Prostate gland (tissue), 2 donors: ENCODE measurements at regions not wholly inside any gene's neighbourhood (a gene's known extent, or its start where the extent isn't known, plus 50 kb on each side); places are given as distances from the start of the nearest gene placed in this dataset.
"Not testable (repeated sequence)": the region's sequence is repeated elsewhere in the genome, so short reads cannot be mapped to it uniquely, and the experiment has no call there.

Experiments
- DNase-seq: peaks from one replicate; pipeline ENCODE4 v3.0.0-alpha.2; 2019; ENCODE audit warnings: low spot score
- H3K27ac ChIP-seq, 2 donors: fragments of 200-600 bp; sonication (generic); 2 replicates each; pipeline ENCODE4 v1.5.1; 2017 to 2019
- H3K27me3 ChIP-seq: fragments of 200-600 bp; sonication (generic); replicated peaks from 2 replicates; pipeline ENCODE4 v1.5.1; 2019; ENCODE audit not compliant: insufficient read depth
- H3K36me3 ChIP-seq, 2 donors: fragments of 200-600 bp; sonication (generic); 1 replicate in 1 of 2; 2 replicates in 1 of 2; pipeline versions ENCODE4 v1.5.1 to v1.8.1; 2017 to 2019
- H3K4me1 ChIP-seq: fragments of 200-600 bp; sonication (generic); replicated peaks from 2 replicates; pipeline ENCODE4 v1.5.1; 2019
- H3K4me3 ChIP-seq, 2 donors: fragments of 200-600 bp; sonication (generic); 2 replicates each; pipeline ENCODE4 v1.5.1; 2017 to 2019
- H3K9me3 ChIP-seq: fragments of 200-600 bp; sonication (generic); 2 replicates; pipeline ENCODE4 v1.5.1; 2017
- CTCF ChIP-seq, 4 experiments: fragments of 200-600 bp in 2 of 4; fragments of 450-650 bp in 2 of 4; sonication (generic) in 2 of 4; IDR thresholded peaks; 1 replicate in 3 of 4; 2 replicates in 1 of 4; pipeline ENCODE4 v1.5.1; 2016 to 2019; ENCODE audit warnings: antibody characterized with exemption in 4 of 4, mild to moderate bottlenecking in 2 of 4, moderate library complexity in 2 of 4
- POLR2A ChIP-seq: fragments of 450-650 bp; IDR thresholded peaks from one replicate; pipeline ENCODE4 v1.6.1; 2016; ENCODE audit warnings: antibody characterized with exemption, mild to moderate bottlenecking
- POLR2AphosphoS5 ChIP-seq: sonication (generic); formaldehyde crosslinking; IDR thresholded peaks from one replicate; pipeline ENCODE4 v1.6.1; 2017; ENCODE audit warnings: antibody characterized with exemption
- WGBS: methylation state at CpG from one replicate; pipeline ENCODE4 v1.1.5; 2018; 5-methylcytosine and 5-hydroxymethylcytosine counted together
- intact Hi-C: fragments of 100-400 bp; cut with DNase I; formaldehyde crosslinking; loops from one replicate; pipeline ENCODE4 v1.14.2; 2022

- WGBS, result 67% methylated on average over 8 of the region's 8 CpGs
These were observed 172.6 kb downstream of the CD83 start for GRCh38 chr6:14290041-14290771.

GRCh38 chr6:14290772-14291330, 173.3 kb downstream of the CD83 start:
- Histone ChIP-seq H3K4me3 (no peak overlapping the region), H3K36me3 (no peaks in the 10 kb centered on the region), H3K9me3 (no peaks in the 10 kb centered on the region), H3K27me3 (no peaks in the 10 kb centered on the region), H3K4me1 (no peaks in the 10 kb centered on the region), H3K27ac (no peak overlapping the region)
- no peak for DNase-seq
- intact Hi-C loops, result no loop called here
- no peak for TF ChIP-seq POLR2A
- TF ChIP-seq CTCF (IDR thresholded peaks at IDR 0.05), result no peak
- TF ChIP-seq POLR2AphosphoS5, result no peak
- 44% methylated on average over 5 of the region's 5 CpGs for WGBS

More at GRCh38 chr6:14290041-14290771, 172.6 kb downstream of the CD83 start:
- no peak for TF ChIP-seq POLR2A
- no peak overlapping the region for H3K27ac ChIP-seq
- no peaks in the 10 kb centered on the region for H3K4me1 ChIP-seq
- no peaks in the 10 kb centered on the region for H3K27me3 ChIP-seq
- H3K4me3 ChIP-seq, result no peak overlapping the region
- no peak for DNase-seq
- no peaks in the 10 kb centered on the region for H3K36me3 ChIP-seq
- H3K9me3 ChIP-seq, result no peaks in the 10 kb centered on the region
- intact Hi-C loops, result no loop called here

GRCh38 chr6:14291331-14291730, 173.8 kb downstream of the CD83 start:
- 92% methylated on average over 3 of the region's 3 CpGs for WGBS
- TF ChIP-seq CTCF (IDR thresholded peaks at IDR 0.05), result no peak
- no peak for TF ChIP-seq POLR2A
- TF ChIP-seq POLR2AphosphoS5, result no peak
- H3K9me3 ChIP-seq, result no peaks in the 10 kb centered on the region
- DNase-seq, result no peak
- intact Hi-C loops, result no loop called here
- no peaks in the 10 kb centered on the region for H3K27me3 ChIP-seq
- no peaks in the 10 kb centered on the region for H3K36me3 ChIP-seq
- no peak overlapping the region for H3K27ac ChIP-seq
- H3K4me3 ChIP-seq, result no peak overlapping the region
- no peaks in the 10 kb centered on the region for H3K4me1 ChIP-seq

GRCh38 chr6:14292119-14292518, 174.5 kb downstream of the CD83 start:
- no peak overlapping the region for H3K4me3 ChIP-seq
- H3K36me3 ChIP-seq, result no peaks in the 10 kb centered on the region
- no peaks in the 10 kb centered on the region for H3K9me3 ChIP-seq
- DNase-seq, result no peak
- no peak overlapping the region for H3K27ac ChIP-seq
- no peaks in the 10 kb centered on the region for H3K4me1 ChIP-seq
- no peaks in the 10 kb centered on the region for H3K27me3 ChIP-seq
- TF ChIP-seq CTCF (IDR thresholded peaks at IDR 0.05) (no peak), POLR2AphosphoS5 (no peak), POLR2A (no peak)
- WGBS, result 42% methylated on average over 3 of the region's 3 CpGs
- intact Hi-C loops, result no loop called here

GRCh38 chr6:14294270-14294951, 176.8 kb downstream of the CD83 start:
- Histone ChIP-seq H3K4me3 (no peak overlapping the region), H3K9me3 (no peaks in the 10 kb centered on the region), H3K4me1 (no peaks in the 10 kb centered on the region), H3K27me3 (no peaks in the 10 kb centered on the region), H3K36me3 (no peaks in the 10 kb centered on the region), H3K27ac (no peak overlapping the region)
- DNase-seq, result no peak
- TF ChIP-seq POLR2AphosphoS5 (no peak), POLR2A (no peak), CTCF (IDR thresholded peaks at IDR 0.05) (no peak)
- intact Hi-C loops, result no loop called here
- WGBS, result 98% methylated on average over 4 of the region's 4 CpGs

GRCh38 chr6:14296698-14297097, 179.1 kb downstream of the CD83 start:
- intact Hi-C loops, result not testable (repeated sequence)

GRCh38 chr6:14297118-14297517, 179.5 kb downstream of the CD83 start:
- intact Hi-C loops, H3K4me3 ChIP-seq, H3K27ac ChIP-seq, H3K9me3 ChIP-seq, DNase-seq, H3K27me3 ChIP-seq, H3K4me1 ChIP-seq, H3K36me3 ChIP-seq: not testable (repeated sequence)
- WGBS, result 95% methylated on average over 7 of the region's 7 CpGs

More at GRCh38 chr6:14296698-14297097, 179.1 kb downstream of the CD83 start:
- H3K9me3 ChIP-seq, H3K27ac ChIP-seq, H3K36me3 ChIP-seq, H3K27me3 ChIP-seq, H3K4me1 ChIP-seq, H3K4me3 ChIP-seq, DNase-seq: not testable (repeated sequence)
- WGBS, result 96% methylated on average over 6 of the region's 6 CpGs

- H3K36me3 ChIP-seq, H3K4me1 ChIP-seq, H3K27ac ChIP-seq, intact Hi-C loops, DNase-seq, H3K4me3 ChIP-seq, H3K27me3 ChIP-seq, H3K9me3 ChIP-seq: not testable (repeated sequence)
- WGBS, result 90% methylated on average over 16 of the region's 16 CpGs
These were observed 182.6 kb downstream of the CD83 start for GRCh38 chr6:14300189-14300588.
